ENCODE measurements at regions not wholly inside any gene's neighbourhood (a gene's known extent, or its start where the extent isn't known, plus 50 kb on each side); places are given as distances from the start of the nearest gene placed in this dataset.
"Not testable (repeated sequence)": the region's sequence is repeated elsewhere in the genome, so short reads cannot be mapped to it uniquely, and the experiment has no call there.

- DNase-seq (ENCODE audit: low read depth in 2 of 2): no peak
- TF ChIP-seq CTCF (IDR thresholded peaks at IDR 0.05; ENCODE audit: low read depth, low read length): no peak
- H3K4me3 ChIP-seq (replicated peaks in 1 of 2; ENCODE audit: low read depth in 2 of 2, low read length in 2 of 2): no peak overlapping the region
Observed at GRCh38 chr2:242047963-242048362, 178.4 kb downstream of the RTP5 start.

- no peak overlapping the region for H3K4me3 ChIP-seq (replicated peaks in 1 of 2; ENCODE audit: low read depth in 2 of 2, low read length in 2 of 2)
- DNase-seq (ENCODE audit: low read depth in 2 of 2): no peak
- TF ChIP-seq CTCF (IDR thresholded peaks at IDR 0.05; ENCODE audit: low read depth, low read length): no peak
Observed at GRCh38 chr2:242048479-242048878, 178.9 kb downstream of the RTP5 start.

GRCh38 chr2:242049492-242049891 is 180.0 kb downstream of the RTP5 start:
- DNase-seq (ENCODE audit: low read depth in 2 of 2); H3K4me3 ChIP-seq (replicated peaks in 1 of 2; ENCODE audit: low read depth in 2 of 2, low read length in 2 of 2): not testable (repeated sequence)

GRCh38 chr2:242051463-242051862 is 181.9 kb downstream of the RTP5 start:
- no peak overlapping the region for H3K4me3 ChIP-seq (replicated peaks in 1 of 2; ENCODE audit: low read depth in 2 of 2, low read length in 2 of 2)
- DNase-seq (ENCODE audit: low read depth in 2 of 2): no peak
- no peak for TF ChIP-seq CTCF (IDR thresholded peaks at IDR 0.05; ENCODE audit: low read depth, low read length)

- no peak overlapping the region for H3K4me3 ChIP-seq (replicated peaks in 1 of 2; ENCODE audit: low read depth in 2 of 2, low read length in 2 of 2)
- no peak for DNase-seq (ENCODE audit: low read depth in 2 of 2)
- TF ChIP-seq CTCF (IDR thresholded peaks at IDR 0.05; ENCODE audit: low read depth, low read length): no peak
Observed at GRCh38 chr2:242052421-242052820, 182.9 kb downstream of the RTP5 start.

- no peak for TF ChIP-seq CTCF (IDR thresholded peaks at IDR 0.05; ENCODE audit: low read depth, low read length)
- H3K4me3 ChIP-seq (replicated peaks in 1 of 2; ENCODE audit: low read depth in 2 of 2, low read length in 2 of 2): no peak overlapping the region
- no peak for DNase-seq (ENCODE audit: low read depth in 2 of 2)
Observed at GRCh38 chr2:242053921-242054320, 184.4 kb downstream of the RTP5 start.

GRCh38 chr2:242054406-242054805 is 184.9 kb downstream of the RTP5 start:
- TF ChIP-seq CTCF (IDR thresholded peaks at IDR 0.05; ENCODE audit: low read depth, low read length): no peak
- no peak overlapping the region for H3K4me3 ChIP-seq (replicated peaks in 1 of 2; ENCODE audit: low read depth in 2 of 2, low read length in 2 of 2)
- DNase-seq (ENCODE audit: low read depth in 2 of 2): no peak

All from cardiac fibroblast (primary cell).